ENCODE measurements at regions not wholly inside any gene's neighbourhood (a gene's known extent, or its start where the extent isn't known, plus 50 kb on each side); places are given as distances from the start of the nearest gene placed in this dataset.
"Not testable (repeated sequence)": the region's sequence is repeated elsewhere in the genome, so short reads cannot be mapped to it uniquely, and the experiment has no call there.

DNA sequence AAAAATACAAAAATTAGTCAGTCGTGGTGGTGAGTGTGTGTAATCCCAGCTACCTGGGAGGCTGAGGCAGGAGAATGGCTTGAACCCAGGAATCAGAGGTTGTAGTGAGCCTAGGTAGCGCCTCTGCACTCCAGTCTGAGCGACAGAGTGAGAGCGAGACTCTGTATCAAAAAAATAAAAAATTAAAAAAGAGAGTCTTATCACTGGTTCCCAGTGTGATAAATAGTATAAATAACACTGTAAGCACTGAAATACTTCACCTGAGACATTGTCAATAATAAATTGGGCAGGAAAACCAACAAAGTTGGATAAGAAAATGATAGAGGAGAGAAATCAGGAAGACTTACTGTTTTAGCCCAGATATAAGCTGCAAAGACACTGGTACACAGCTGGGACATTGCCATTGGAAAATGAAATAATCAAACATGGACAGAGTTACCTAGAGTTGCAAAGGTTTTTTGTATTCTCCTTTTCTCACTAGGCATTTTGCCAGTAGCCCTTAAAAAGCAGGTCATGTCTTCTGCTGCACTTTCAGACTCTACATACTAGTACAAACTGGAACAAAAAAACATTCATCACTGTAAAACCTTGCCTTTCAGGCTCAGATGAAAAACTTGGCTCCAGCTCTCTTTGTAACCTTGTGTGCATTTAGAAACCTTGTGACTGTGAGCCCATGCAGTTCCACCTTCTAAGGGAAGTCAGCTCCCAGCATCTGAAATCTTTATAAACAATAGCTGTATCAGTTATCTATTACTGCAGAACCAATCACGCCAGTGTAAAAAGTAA is 55.0 kb upstream of the PPP1R2C start:
- peak; percentile 76 for ATAC-seq

DNA sequence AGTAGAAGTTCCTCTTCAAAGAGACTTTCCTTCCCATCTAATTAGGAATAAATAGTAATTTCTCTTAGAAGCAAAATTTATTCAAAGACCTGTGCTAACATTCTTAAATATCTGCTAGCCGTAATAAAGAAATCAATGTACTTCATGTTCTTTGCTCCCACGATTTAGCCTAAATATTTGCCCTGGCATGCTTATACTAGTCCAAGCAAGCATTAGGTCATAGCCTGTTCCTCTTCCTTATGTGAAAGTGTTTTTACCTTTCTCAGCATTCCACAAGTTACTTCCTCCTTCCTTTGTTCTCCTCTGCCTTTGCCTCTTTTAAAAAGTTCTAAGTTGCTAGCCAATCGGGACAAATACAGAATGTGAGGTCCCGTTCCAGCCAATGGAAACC is 55.6 kb upstream of the PPP1R2C start:
- not testable (repeated sequence) for ATAC-seq

DNA sequence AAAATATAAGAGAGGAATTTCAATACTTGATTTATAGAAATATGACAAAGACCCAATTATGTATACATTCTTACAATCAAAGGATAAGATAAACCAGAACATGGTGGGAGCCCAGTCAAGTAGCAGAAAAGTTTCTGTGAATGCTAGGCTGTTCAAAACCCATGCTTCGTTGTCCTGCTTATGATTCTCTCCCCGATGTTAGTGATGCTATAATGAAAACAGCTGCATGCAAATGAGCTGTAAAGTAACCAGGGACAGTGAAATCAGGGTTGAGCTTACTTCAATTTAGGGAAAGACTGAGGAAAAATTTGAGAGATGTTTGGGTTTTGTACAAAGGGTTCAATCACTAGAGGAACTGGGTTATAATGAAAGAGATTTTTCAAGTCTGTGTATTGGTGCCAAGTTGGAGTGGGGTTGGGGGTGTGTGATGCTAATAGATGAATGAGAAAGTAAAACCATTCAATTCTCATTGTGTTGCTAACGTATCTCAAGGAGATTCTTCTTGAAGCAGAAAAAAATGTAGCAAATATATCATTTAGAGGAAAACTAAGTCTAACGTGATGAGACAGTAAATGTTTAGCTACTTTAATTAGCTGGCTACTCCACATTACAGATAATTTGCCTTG is 59.3 kb upstream of the PPP1R2C start:
- no peak for ATAC-seq

DNA sequence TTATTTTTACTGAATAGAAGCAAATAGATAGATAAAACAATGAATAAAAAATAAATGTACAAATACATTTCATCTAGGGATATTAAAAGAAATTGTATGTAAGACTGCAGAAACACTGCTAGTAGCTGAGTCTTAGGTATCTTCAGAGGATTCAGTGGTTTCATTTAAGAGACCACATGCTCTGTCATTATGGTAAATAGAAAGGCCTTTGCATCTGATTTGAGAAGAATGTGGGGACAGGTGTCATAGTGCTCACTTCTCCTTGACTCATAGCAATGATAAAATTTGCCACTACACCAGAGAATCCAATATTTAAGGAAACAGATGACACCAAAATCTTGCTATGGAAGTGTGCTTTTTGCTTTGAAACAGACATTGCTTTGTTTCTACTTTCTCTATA is 59.8 kb upstream of the PPP1R2C start:
- ATAC-seq: no peak

DNA sequence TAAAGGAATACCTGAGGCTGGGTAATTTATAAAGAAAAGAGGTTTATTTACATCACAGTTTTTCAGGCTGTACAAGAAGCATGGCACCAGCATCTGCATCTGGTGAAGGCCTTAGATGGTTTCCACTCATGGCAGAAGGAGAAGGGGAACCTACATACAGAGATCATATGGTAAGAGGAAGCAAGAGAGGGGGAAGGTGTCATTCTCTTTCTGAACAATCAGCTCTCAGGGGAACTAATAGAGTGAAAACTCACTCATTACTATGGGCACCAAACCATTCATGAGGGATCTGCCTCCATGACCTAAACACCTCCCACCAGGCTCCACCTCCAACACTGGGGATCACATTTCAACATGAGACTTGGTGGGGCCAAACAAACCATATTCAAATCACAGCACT is 61.7 kb upstream of the PPP1R2C start:
- no peak for ATAC-seq

DNA sequence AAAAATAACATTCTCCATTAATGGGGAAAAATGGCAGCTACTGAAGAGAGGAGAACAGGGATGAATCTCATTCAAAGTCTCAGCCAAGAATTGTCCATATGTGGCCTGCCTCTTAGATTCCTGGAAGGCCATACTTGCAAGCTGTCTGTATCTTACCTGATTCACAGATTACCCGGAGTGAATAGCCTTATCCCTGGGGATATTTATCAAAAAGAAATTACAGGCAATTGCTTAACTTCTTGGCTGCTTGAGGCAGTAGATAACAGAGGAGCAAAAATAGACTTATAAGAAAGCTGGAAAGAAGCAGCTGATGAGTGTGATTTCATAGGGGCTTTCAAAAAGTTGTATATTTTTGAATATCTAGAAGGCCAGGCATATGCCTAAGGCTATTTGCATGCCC is 68.8 kb upstream of the PPP1R2C start:
- ATAC-seq: no peak

DNA sequence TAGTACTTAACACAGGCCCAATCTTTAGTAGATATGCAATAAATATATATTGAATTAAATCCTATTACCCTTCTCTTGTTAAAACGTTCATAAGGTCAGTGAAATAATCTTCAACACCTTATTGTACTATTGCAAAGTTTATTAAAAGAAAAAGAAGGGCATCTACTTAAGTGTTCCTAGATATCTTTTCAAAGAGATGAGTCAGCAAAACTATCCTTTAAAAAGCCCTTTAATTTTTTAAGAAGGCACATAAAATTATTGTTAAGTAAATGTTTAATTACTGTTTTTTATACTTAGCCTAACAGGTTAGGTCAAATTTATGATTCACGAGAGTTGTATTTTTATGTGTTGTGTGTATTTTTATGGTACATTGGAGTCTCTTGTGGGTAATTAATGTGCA is 77.3 kb upstream of the PPP1R2C start:
- no peak for ATAC-seq

DNA sequence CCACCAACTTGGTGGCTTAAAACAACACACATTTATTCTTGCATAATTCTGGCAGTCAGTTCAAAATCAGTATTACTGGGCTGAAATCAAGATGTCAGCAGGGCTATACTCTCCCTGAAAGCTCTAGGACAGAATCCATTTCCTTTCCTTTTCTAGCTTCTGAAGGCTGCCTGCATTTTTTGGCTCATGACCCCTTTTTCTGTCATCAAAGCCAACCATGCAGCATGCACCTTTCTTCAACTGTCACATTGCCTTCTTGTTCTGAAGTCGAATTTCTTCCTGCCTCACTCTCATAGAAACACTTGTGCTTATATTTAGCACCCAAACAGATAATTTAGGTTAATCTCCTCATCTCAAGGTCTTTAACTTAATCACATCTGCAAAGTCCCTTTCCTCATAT is 79.8 kb upstream of the PPP1R2C start:
- no peak for ATAC-seq

DNA sequence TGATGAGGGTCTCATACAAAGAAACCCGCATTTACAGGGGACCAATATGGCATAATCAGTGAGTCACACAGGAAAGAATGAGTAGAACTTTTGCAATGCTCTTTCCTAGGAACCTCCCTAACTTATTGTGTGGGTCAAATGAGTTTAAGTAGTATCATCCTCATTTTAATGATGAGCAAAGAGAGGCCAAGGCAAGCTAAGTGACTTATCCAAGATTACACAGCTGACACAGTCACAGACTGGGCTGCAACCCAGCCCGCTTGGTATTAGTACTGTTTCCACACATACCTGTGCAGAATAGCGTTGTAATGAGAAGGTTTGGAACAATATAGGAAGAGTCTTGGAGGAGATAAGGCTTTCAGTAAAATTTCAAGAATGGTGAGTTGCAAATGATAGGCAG is 91.0 kb upstream of the PPP1R2C start:
- no peak for ATAC-seq

DNA sequence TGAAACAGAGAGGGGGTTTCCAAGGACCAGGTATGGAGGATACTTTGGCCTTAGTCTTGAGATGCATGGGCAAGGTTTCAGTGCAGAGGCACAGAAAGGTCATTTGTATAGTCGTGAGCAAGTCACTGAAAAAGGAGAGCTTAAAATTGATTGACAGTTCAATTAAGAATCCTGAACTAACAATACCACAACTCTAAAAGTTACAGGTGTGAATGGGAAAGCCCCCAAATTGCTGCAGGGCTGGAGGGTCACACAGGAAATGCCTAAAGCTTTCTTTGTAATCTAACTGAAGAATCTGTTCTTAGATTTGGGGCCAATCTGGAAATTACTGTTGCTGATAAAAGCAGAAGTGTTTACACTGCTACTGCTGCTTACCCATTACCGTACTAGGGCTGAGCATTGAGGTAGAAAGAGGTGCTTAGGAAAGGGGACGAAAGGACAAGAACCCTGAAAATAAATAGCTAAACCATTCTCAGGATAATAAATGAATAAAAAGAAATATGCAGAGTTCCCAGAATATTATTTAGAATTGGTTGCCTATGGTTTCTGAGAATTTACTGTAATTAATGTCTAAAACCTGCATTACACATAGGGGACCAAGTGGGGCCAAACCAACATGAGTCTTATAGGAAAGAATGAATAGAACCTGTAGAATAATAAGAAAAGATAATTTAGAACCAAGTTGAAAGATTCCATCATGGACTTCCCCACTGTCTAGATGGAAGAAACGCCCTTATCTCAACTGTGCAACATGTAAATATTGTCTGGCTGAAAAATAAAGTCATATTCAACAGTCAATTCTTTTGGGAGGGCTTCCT is 91.9 kb upstream of the PPP1R2C start:
- ATAC-seq: no peak

DNA sequence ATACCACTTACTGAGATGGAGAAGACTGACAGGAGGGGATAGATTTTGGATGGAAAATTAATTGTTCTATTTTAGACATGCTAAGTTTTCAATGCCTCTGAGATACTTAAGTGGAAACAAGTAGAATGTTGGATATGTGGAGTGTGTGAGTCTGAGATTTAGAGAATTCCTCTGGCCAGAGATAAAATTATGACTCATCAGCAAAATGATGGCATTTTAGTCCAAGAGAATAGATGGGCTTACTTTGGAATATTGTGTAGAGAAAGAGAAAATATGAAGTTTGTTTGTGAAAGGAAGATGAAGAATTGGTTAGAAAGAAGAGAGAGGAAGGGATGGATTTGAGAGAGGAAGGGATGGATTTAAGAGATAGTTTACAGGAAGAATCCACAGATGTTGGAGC is 108.6 kb upstream of the PPP1R2C start:
- no peak for ATAC-seq

DNA sequence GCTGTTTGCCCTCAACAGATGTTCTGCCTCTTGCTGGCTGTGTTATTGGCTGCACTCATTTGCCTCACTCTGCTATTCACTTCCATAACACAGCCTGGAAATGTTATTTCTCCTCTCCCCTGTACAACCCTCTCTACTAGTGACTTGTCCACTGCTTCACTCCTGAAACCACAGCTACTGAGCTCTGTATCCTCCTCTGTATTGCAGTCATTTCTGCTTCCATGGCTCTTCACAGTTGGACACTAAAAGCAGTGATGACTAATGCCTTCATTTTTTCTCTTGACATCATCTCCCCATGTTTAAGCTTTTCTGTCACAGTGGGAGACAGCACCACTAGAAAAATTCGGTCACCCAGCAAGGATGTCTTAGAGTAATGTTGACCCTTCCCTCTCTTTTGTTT is 123.0 kb upstream of the PPP1R2C start:
- no peak for ATAC-seq

DNA sequence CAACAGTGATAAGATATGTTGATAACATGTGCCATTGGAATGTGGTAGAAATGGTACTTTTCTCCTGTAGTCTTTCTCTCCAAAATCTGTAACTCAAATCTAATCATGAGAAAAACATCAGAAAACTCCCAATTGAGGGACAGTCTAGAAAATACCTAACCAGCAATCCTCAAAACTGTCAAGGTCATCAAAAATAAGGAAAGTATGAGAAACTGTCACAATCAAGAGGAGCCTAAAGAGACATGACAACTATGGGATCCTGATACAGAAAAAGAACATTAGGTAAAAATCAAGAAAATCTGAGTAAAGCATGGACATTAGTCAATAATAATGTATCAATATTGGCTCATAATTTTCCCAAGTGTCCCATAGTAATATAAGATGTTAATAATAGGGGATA is 124.5 kb upstream of the PPP1R2C start:
- ATAC-seq: no peak

DNA sequence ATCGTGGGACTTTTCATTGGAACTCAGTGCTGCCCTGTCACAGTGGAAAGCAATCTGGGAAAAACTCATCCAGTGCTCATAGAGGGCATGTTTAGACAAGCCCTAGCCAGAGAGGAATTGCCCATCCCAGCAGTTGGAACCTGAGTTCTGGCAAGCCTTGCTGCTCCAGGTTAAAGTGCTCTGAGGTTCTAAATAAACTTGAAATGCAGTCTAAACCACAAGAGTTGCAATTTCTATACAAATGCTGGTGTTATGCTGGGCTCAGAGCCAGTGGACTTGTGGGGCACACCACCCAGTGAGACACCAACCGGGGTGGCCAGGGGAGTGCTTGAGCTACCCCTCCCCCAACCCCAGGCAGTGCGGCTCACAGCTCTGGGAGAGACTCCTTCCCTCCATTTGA is 142.8 kb upstream of the PPP1R2C start:
- peak; percentile 52 for ATAC-seq

DNA sequence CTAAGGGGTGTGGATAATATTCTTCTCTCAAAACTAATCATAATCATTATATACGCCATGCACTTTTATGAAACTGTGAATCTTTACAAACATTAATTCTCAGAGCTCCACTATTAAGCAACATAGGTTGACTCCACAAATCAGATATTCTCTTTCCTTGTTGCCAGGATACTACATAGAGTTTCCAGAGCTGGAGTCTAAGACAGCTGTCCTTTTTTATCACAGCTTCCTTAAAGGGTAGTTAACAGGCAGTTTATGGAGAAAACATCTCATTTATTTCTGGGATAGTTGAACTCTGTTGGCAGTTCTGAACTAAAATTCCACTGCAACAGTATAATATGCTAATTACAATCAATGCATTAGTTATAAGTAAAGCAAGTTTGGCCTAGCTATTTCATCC is 152.1 kb upstream of the PPP1R2C start:
- ATAC-seq: no peak

DNA sequence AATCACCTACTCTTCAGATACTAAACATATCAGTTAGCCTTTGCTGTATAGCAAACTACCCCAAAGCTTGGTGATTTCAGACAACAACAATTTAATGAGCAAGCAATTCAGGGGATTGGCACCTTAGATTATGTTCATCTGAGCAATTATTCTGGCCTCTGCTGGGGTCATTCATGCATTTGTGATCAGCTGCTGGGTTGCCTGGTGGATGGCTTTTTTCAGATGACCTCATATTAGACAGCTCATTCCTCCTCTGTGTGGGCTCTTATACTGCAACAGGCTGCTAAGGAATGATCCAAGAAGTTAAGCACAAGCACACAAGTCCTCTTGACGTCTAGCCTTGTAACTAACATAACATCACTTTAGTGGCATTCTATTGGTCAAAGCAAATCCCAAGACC is 153.0 kb upstream of the PPP1R2C start:
- no peak for ATAC-seq

DNA sequence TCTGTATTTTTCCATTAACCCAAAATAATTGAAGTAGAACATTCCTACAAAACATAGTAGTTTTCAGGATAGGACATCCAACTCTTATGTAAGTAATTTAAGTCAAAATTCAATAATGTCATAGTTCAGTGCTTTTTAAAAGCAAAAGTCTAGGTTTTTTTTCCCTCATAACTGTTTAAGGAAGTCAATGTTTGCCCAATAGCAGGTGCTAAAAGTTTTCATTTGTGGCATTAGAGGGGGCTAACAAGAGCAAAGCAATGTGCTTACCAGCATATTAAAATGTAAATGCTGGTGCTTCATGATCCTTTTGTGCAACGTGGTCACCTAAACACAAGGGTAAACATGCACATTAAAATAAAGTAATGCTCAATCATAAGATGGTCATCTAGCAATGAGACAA is 155.2 kb upstream of the PPP1R2C start:
- ATAC-seq: no peak

DNA sequence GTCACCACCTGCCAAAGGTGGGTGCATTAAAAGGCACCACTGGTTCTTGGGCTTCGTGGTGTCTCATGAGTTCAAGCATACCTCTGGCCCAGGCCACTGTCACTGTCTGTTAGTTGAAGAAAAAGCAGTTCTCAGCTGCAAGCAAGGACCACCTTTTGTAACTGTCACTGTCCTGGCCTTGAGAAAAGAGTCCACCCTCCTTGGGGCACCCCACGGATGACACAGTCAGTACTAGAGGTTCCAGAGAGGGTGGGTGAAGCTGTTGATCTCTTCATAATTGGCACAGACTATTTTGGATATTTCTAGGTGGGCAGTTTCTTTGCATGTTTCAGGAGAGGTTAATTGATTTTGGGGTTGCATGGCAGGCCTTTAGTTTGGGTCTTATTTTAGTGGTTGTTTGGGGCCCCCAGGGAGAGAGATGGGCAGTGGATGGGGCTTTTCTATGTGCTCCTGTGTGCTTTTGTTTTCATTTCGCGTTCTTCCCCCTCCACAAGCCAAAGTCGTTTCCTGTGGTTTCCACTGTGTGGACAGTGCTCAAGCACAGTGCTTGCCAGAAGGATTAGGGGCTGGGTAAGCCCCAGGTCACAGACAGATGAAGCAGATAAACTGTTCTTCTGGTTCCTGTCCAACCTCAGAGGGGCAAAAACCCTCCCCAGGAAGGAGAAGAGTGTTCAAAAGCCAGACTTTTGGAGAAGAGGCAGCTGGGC is 156.2 kb upstream of the PPP1R2C start:
- ATAC-seq: no peak

DNA sequence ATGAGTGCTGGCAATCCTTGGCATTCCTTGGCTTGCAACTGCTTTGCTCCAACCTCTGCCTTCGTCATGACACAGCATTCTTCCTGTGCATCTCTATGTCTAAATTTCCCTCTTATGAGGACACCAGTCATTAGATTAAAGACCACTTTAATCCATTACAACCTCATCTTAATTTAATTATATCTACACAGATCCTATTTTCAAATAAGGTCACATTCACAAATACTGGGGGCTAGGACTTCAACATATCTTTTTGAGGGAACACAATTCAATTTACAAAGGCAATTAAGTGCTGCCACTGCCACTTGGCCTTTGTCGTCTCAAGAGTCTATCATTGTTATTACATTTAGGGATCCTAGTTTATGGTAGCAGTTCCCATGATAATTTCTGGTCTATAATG is 163.7 kb upstream of the PPP1R2C start:
- ATAC-seq: no peak

DNA sequence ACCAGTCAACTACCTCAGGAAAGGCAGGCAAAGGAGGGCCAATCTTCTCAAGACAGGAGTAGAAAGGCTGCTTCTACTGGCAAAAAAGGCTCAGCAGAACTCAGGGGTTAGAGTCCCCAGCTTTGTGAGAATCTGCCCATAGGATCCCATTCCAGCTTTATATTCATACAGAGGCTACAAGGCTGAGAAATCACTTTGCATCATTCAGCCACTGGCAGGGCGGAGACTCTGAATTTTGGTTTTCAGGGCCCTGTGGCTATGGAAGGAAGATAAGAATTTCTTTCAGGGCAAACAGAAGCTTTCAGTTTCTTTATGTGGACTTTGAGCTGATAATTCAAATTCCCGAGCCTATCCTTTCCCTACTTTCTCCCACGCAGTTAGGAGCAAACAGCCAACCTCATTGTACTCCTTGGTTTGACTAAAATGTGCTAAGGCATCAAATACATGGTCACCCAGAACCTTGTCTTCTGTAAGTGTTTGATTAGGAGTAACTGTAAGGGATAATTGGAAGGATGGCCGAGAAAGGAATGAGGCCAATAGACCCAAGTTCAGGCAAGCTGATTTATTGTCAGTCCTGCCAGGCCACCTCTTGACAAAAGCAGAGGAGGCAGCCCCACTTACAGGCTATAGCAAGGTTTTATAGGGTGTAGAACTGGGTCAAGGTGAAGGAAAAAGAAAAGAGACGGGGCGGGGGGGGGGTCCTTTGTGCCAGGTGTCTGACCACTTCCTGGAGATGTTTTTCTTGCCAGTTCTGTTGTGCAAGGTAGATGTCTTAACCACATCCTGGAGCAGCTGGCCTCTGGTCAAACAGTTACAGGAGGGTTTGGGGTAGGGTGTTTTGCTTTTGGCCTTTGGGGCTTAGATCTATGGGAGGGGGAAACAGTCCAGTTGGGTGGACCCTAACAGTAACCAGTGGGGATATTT is 165.3 kb upstream of the PPP1R2C start:
- ATAC-seq: peak; percentile 48

DNA sequence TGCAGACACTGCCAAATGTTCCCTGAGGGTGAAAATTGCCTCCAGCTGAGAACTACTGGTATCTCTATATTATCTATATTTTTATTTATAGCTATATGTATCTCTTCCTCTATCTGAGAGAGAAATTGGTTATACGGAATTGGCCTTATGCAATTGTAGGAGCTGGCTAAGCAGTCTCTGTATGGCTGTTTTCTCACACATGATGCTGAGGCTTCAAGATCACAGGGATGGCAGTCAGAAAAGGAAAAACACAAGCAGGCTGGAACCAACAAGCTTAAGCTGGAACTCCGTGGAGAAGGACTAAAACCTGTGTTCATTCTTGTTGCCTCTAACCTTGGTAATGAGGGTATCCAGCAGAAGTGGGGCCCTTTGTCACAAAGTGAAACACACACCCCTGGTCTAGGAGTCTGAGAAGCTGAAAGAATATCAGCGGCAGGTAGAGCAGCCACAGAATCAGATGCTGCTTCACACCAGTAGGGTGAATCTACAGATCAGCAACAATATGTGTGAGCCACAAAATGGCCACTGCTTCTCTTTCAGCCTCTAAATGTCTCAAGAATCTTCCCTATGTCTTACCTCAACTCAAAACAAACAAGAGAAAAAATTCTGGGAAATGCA is 166.5 kb upstream of the PPP1R2C start:
- no peak for ATAC-seq
